Progenitor cell of endocrine pancreas (in vitro differentiated cells): ENCODE measurements at regions not wholly inside any gene's neighbourhood (a gene's known extent, or its start where the extent isn't known, plus 50 kb on each side); places are given as distances from the start of the nearest gene placed in this dataset.

Source experiments
- DNase-seq: peaks from one replicate; pipeline ENCODE4 v3.0.0; 2021; ENCODE audit warnings: low spot score; ENCODE audit not compliant: unreplicated experiment
- H3K27ac Mint-ChIP-seq: 2 replicates; pipeline ENCODE4 v1.8.0; 2021; ENCODE audit warnings: mild to moderate bottlenecking, moderate library complexity, mixed read lengths
- H3K27me3 Mint-ChIP-seq: 2 replicates; pipeline ENCODE4 v1.8.0; 2021; ENCODE audit warnings: mixed read lengths
- H3K36me3 Mint-ChIP-seq: 2 replicates; pipeline ENCODE4 v1.8.0; 2022; ENCODE audit warnings: mixed read lengths; ENCODE audit not compliant: insufficient read depth
- H3K4me1 Mint-ChIP-seq: 2 replicates; pipeline ENCODE4 v1.8.0; 2021; ENCODE audit warnings: low read depth, mixed read lengths
- H3K4me3 Mint-ChIP-seq: 2 replicates; pipeline ENCODE4 v1.8.0; 2021; ENCODE audit warnings: low read depth, mild to moderate bottlenecking, moderate library complexity, mixed read lengths
- H3K9me3 Mint-ChIP-seq: 2 replicates; pipeline ENCODE4 v1.8.0; 2021; ENCODE audit warnings: low read depth, mixed read lengths
- TF ChIP-seq, protein P1 (sequence below): fragments of 200-600 bp; sonication (generic); IDR thresholded peaks from one replicate; pipeline ENCODE4 v1.5.0; 2021; ENCODE audit warnings: antibody characterized with exemption, mild to moderate bottlenecking; ENCODE audit not compliant: unreplicated experiment

DNA sequence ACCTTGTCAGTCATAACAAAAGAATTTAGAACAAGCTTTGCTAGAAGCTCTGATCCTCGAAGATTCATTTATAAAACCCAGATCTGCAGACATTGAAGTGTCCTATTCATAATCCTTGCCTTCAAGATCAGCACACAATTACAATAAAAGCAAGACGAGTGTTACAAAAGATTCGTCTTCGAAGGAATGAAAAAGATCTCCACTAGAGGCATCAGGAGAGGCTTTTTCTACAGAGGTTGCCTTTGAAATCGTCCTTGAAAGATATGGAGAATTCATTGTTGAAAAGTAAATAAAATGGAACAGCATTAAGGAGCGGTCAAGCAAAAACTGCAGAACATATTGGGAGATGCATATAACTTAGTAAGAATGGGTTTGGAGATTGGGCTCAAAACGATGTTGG lies 146.4 kb downstream of the BMP4 start:
- TF ChIP-seq, protein P1, sequence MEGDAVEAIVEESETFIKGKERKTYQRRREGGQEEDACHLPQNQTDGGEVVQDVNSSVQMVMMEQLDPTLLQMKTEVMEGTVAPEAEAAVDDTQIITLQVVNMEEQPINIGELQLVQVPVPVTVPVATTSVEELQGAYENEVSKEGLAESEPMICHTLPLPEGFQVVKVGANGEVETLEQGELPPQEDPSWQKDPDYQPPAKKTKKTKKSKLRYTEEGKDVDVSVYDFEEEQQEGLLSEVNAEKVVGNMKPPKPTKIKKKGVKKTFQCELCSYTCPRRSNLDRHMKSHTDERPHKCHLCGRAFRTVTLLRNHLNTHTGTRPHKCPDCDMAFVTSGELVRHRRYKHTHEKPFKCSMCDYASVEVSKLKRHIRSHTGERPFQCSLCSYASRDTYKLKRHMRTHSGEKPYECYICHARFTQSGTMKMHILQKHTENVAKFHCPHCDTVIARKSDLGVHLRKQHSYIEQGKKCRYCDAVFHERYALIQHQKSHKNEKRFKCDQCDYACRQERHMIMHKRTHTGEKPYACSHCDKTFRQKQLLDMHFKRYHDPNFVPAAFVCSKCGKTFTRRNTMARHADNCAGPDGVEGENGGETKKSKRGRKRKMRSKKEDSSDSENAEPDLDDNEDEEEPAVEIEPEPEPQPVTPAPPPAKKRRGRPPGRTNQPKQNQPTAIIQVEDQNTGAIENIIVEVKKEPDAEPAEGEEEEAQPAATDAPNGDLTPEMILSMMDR = no peak
- DNase-seq = no peak
- Mint-ChIP-seq H3K36me3 (no peaks in the 10 kb centered on the region), H3K9me3 (peaks cover 5% of the 10 kb centered on the region), H3K27me3 (no peaks in the 10 kb centered on the region), H3K4me1 (no peaks in the 10 kb centered on the region), H3K4me3 (no peak overlapping the region), H3K27ac (no peak overlapping the region)

DNA sequence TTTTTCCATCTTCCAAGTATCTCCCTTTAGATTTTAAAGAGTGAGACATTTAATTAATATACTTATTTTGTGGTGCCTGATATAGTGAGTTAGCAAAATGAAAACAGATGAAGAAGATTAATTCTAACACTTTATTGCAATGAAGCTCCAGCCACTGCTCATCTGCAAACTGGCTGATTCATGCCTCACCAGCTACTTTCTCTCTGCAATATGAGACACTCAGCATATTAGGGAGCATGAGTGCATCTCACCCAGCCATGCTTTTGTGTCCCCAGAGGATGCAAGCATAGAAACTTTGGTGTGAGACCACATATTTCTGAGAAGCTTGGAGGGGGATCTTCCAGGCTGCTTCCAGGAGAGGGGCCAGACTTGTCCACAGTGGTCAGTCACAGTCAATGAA lies 148.6 kb downstream of the BMP4 start:
- Mint-ChIP-seq H3K4me3 (no peak overlapping the region), H3K27me3 (no peaks in the 10 kb centered on the region), H3K9me3 (peaks cover 5% of the 10 kb centered on the region), H3K27ac (no peak overlapping the region), H3K36me3 (peaks cover 1% of the 10 kb centered on the region), H3K4me1 (no peaks in the 10 kb centered on the region)
- DNase-seq = no peak
- TF ChIP-seq, protein P1 = no peak

DNA sequence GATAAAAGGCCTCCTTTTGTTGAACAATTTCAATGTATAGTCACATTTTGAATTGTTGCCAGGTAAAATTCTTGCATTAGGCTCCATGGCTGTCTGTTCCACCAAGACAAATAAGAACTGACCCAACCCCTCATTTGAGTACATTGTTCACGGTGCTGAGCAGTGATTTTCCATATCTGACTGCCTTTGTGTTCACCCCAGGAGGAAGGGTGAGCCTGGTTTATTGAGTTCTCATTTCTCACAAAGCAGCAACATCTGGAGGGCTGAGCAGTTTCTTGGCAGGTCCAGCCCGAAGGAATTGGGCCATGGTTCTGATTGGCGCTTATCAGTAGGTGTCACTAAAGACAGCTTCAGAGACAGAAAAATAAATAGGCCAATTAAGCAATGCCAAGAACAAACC lies 149.1 kb downstream of the BMP4 start:
- H3K4me3 Mint-ChIP-seq = no peak overlapping the region
- H3K27me3 Mint-ChIP-seq = no peaks in the 10 kb centered on the region
- TF ChIP-seq, protein P1 = no peak
- H3K4me1 Mint-ChIP-seq = no peaks in the 10 kb centered on the region
- H3K27ac Mint-ChIP-seq = no peak overlapping the region
- H3K9me3 Mint-ChIP-seq = peaks cover 7% of the 10 kb centered on the region
- DNase-seq = no peak
- H3K36me3 Mint-ChIP-seq = peaks cover 1% of the 10 kb centered on the region

DNA sequence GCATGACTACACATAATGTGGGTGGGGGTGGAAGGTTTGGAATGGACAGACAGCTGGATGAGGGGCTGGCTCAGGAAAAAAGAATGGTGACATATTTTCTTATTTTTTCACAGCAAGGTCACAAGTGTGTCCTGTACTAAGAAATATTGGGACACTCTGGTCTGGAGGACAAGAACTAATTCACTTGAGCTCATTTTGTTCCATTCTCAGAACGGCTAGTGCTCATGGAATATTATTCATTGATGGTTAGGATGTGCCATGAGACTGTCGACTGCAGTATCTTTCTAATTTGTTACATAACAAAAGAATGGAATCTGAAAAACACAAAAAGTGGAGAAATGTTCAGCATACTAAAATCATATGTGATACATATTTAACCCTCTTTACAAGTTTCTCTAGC lies 149.5 kb downstream of the BMP4 start:
- Mint-ChIP-seq H3K9me3 (peaks cover 11% of the 10 kb centered on the region), H3K4me1 (no peaks in the 10 kb centered on the region), H3K36me3 (peaks cover 1% of the 10 kb centered on the region), H3K27ac (no peak overlapping the region), H3K4me3 (no peak overlapping the region), H3K27me3 (no peaks in the 10 kb centered on the region)
- TF ChIP-seq, protein P1 = no peak
- DNase-seq = no peak

DNA sequence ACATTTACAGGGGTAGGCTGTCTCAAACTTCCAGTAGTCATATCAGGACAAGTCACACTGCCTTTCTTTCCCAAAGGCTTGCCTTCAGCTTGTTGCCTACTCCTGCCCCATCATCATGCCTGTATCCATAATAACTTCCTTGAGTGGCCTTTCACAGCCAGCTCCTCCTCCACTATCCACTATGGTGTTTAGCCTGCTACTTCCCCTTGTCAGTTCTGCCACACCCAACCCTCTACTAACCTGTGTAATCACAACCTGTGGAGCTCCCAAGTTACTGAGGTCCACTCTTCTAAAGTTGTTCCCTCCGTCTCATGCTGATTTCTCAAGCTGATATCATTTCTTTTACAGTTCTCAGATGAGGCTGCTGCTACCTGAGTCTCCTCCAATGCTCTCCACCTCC lies 159.9 kb downstream of the BMP4 start:
- H3K27me3 Mint-ChIP-seq = peaks cover 3% of the 10 kb centered on the region

More for the DNA sequence above, 159.9 kb downstream of the BMP4 start:
- peaks cover 1% of the 10 kb centered on the region for H3K4me1 Mint-ChIP-seq
- H3K36me3 Mint-ChIP-seq = peaks cover 2% of the 10 kb centered on the region
- TF ChIP-seq, protein P1 = no peak
- H3K9me3 Mint-ChIP-seq = peaks cover 10% of the 10 kb centered on the region
- DNase-seq = no peak
- H3K4me3 Mint-ChIP-seq = no peak overlapping the region
- no peak overlapping the region for H3K27ac Mint-ChIP-seq
